ENCODE measurements at regions not wholly inside any gene's neighbourhood (a gene's known extent, or its start where the extent isn't known, plus 50 kb on each side); places are given as distances from the start of the nearest gene placed in this dataset.
"Not testable (repeated sequence)": the region's sequence is repeated elsewhere in the genome, so short reads cannot be mapped to it uniquely, and the experiment has no call there.

- DNase-seq (ENCODE audit: low read depth in 3 of 3), result no peak
Measured at GRCh38 chr3:14252321-14253021, 73.9 kb downstream of the LSM3 start.

DNA sequence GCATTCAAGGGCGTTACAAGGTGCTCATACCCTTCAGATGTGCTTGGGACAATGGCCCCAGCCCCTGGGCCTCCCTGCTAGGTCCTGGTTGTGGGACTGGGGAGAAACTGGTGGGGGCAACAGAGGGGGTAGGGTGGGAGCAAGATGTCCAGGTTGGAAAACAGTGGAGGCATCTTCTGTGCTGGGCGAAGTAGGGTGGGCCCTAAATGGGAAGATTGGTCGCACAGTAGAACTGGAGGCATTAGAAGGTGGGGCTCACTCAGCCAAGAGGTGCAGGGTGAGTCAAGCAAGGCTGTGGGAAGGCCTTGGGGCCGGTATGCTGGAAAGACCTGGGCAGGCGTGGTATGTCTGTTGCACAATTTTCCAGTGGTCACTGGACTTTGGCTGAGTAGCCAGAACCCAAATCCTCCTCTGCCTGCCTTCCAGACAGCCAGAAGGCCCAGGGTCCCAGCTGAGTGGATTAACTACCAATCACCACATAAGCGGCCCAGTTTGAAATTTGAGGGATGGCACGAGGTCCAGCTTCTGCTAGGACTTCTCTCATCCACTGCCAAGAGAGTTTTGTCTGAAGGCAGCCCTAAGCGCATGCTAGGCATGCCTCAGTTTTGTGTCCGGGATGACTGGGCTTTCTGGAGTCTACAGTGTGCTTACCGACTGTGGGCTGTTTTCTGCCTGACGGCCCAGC, 74.5 kb downstream of the LSM3 start:
- DNase-seq (ENCODE audit: low read depth in 3 of 3), result no peak

DNA sequence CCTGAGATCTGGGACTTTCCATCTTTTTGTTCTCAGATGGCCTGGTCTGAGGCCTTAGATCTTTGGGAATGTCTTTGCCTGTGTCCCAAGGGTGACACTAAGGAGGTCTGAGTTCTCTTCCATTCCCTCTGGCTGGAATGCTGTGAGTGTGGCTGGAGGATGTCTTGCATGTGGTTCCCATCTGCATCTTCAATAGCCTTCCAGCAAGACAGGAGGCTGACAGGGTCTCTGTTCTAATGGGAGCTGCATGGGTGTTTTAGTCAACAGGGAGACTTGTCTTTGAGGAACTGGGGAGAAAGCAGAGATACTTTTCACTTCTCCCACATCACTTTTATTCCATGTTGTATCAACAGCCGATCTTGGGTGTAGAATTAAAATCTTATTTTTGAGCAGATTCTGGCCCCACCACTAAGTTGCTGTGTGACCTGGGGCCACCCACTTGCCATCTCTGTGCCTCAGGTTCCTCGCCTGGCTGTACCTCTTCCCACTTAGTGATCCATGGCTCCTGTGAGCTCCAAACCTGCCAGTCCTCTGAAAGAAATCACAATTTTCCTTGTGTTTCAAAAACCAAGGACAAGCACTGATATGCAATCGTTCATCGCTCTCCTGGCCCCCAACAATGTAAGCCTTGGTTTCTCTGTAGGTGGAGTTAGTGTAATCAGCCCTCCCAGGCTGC, 75.2 kb downstream of the LSM3 start:
- no peak for DNase-seq (ENCODE audit: low read depth in 3 of 3)

- no peak for DNase-seq (ENCODE audit: low read depth in 3 of 3)
Measured at GRCh38 chr3:14254812-14255702, 76.4 kb downstream of the LSM3 start.

- no peak for DNase-seq (ENCODE audit: low read depth in 3 of 3)
Measured at GRCh38 chr3:14256046-14256445, 77.4 kb downstream of the LSM3 start.

- no peak for DNase-seq (ENCODE audit: low read depth in 3 of 3)
Measured at GRCh38 chr3:14256561-14257342, 78.1 kb downstream of the LSM3 start.

GRCh38 chr3:14258906-14259904, 80.6 kb downstream of the LSM3 start:
- no peak for DNase-seq (ENCODE audit: low read depth in 3 of 3)

- DNase-seq (ENCODE audit: low read depth in 3 of 3), result no peak
Measured at GRCh38 chr3:14260463-14260862, 81.8 kb downstream of the LSM3 start.

- peak; percentile 40 to 68 (median 52) for DNase-seq (ENCODE audit: low read depth in 3 of 3)
Measured at GRCh38 chr3:14261229-14261628, 82.6 kb downstream of the LSM3 start.

GRCh38 chr3:14262212-14262611, 83.6 kb downstream of the LSM3 start:
- no peak for DNase-seq (ENCODE audit: low read depth in 3 of 3)

- no peak for DNase-seq (ENCODE audit: low read depth in 3 of 3)
Measured at GRCh38 chr3:14262867-14263266, 84.2 kb downstream of the LSM3 start.

GRCh38 chr3:14263317-14264005, 84.8 kb downstream of the LSM3 start:
- no peak for DNase-seq (ENCODE audit: low read depth in 3 of 3)

GRCh38 chr3:14265246-14265962, 86.8 kb downstream of the LSM3 start:
- DNase-seq (ENCODE audit: low read depth in 3 of 3), result no peak

DNA sequence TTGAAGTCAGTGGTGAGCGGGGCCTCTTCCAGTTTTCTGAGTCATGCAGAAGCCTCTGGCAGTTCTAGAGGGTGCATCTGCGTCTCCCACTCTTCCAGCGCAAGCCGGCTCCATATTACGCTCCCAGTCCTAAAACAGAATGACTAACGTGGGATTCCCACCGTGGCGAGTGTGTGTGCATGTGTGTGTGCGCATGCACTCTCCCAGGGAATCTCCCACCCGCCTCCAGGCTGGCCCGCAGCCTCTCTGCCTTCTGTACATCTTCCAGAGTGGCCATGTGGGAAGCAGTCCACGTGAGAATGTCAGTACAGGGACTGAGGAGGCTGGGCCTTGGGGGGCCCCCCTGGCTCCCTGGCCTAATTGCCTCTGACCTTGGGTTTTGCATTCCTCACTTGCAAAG, 87.7 kb downstream of the LSM3 start:
- no peak for DNase-seq (ENCODE audit: low read depth in 3 of 3)

- no peak for DNase-seq (ENCODE audit: low read depth in 3 of 3)
Measured at GRCh38 chr3:14267976-14268375, 89.4 kb downstream of the LSM3 start.

DNA sequence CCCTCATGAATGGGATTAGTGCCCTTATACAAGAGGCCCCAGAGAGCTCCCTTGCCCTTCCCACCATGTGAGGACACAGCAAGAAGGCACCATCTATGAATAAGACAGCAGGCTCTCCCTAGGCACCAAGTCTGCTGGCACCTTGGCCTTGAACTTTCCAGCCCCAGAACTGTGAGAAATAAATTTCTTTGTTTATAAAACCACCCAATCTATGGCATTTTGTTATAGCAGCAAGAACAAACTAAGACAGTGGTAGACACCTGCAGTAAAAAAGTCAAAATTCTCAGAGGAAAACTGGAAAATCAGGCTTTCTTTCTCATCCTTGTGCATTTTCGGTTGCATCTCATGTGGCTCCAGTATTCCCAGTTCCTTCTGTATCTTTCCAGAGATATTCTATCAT, 90.3 kb downstream of the LSM3 start:
- DNase-seq (ENCODE audit: low read depth in 3 of 3), result no peak

DNA sequence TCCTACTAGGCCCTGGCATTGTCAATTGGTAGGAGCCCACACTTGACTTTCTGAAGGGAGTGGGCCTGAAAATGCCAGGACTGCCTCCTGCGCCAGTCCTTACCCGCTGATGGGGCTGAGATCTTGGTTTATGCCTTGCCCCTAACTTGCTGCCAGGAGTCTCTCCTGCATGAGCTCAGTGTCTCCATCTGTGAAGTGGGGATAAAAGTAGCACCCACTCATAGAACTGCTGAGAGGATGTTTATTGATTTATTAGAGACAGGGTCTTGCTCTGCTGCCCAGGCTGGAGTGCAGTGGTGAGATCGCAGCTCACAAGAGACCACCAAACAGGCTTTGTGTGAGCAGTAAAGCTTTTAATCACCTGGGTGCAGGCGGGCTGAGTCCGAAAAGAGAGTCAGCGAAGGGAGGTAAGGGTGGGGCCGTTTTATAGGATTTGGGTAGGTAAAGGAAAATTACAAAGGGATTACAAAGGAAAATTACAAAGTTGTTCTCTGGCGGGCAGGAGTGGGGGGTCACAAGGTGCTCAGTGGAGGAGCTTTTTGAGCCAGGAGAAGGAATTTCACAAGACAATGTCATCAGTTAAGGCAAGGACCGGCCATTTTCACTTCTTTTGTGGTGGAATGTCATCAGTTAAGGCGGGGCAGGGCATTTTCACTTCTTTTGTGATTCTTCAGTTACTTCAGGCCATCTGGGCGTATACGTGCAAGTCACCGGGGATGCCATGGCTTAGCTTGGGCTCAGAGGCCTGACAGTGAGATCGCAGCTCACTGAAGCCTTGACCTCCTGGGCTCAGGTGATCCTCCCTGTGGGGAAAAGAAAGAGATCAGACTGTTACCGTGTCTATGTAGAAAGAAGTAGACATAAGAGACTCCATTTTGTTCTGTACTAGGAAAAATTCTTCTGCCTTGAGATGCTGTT, 93.7 kb downstream of the LSM3 start:
- DNase-seq (ENCODE audit: low read depth in 3 of 3), result not testable (repeated sequence)
